GM10266 (cell line): ENCODE measurements at regions not wholly inside any gene's neighbourhood (a gene's known extent, or its start where the extent isn't known, plus 50 kb on each side); places are given as distances from the start of the nearest gene placed in this dataset.

Experiments
- DNase-seq: peaks from one replicate; pipeline ENCODE4 v3.0.0; 2012; ENCODE audit errors: extremely low spot score
- CTCF ChIP-seq: IDR thresholded peaks from 2 replicates; pipeline ENCODE4 v1.5.1; 2012; ENCODE audit warnings: mild to moderate bottlenecking, low read depth; ENCODE audit not compliant: control insufficient read depth, insufficient read depth; ENCODE audit errors: missing control alignments

GRCh38 chr18:27855486-27855885, 321.4 kb downstream of the CDH2 start:
- TF ChIP-seq CTCF: no peak
- no peak for DNase-seq

GRCh38 chr18:27854631-27855030, 322.3 kb downstream of the CDH2 start:
- TF ChIP-seq CTCF: no peak
- no peak for DNase-seq

GRCh38 chr18:27848336-27848735, 328.6 kb downstream of the CDH2 start:
- TF ChIP-seq CTCF: no peak
- no peak for DNase-seq

- no peak for DNase-seq
- no peak for TF ChIP-seq CTCF
These were observed 329.5 kb downstream of the CDH2 start for GRCh38 chr18:27847412-27847811.

- TF ChIP-seq CTCF: no peak
- DNase-seq: no peak
These were observed 331.0 kb downstream of the CDH2 start for GRCh38 chr18:27845897-27846296.

- DNase-seq: no peak
- TF ChIP-seq CTCF: no peak
These were observed 332.9 kb downstream of the CDH2 start for GRCh38 chr18:27843783-27844777.

GRCh38 chr18:27839141-27839540, 337.8 kb downstream of the CDH2 start:
- no peak for TF ChIP-seq CTCF
- no peak for DNase-seq
